DOHH2 (cell line): ENCODE measurements at regions not wholly inside any gene's neighbourhood (a gene's known extent, or its start where the extent isn't known, plus 50 kb on each side); places are given as distances from the start of the nearest gene placed in this dataset.

Experiments
- H3F3A ChIP-seq: fragments of 200-600 bp; sonication (generic), shearing (Covaris generic); 2 replicates; pipeline ENCODE4 v1.6.0; 2016; ENCODE audit warnings: antibody characterized with exemption, mild to moderate bottlenecking; ENCODE audit not compliant: control insufficient read depth, insufficient read depth
- H3K27ac ChIP-seq: fragments of 200-600 bp; sonication (generic); 2 replicates; pipeline ENCODE4 v1.5.1; 2014; ENCODE audit warnings: low read depth, mild to moderate bottlenecking, low read length, moderate library complexity
- H3K27me3 ChIP-seq: fragments of 200-600 bp; sonication (generic); 2 replicates; pipeline ENCODE4 v1.6.1; 2014; ENCODE audit warnings: mild to moderate bottlenecking, low read length, mixed read lengths; ENCODE audit not compliant: control insufficient read depth
- H3K36me3 ChIP-seq: fragments of 200-600 bp; sonication (generic); 2 replicates; pipeline ENCODE4 v1.6.1; 2014; ENCODE audit warnings: mild to moderate bottlenecking, low read length, moderate library complexity, mixed read lengths; ENCODE audit not compliant: control insufficient read depth
- H3K4me1 ChIP-seq: fragments of 200-600 bp; sonication (generic); 2 replicates; pipeline ENCODE4 v1.6.1; 2014; ENCODE audit warnings: mild to moderate bottlenecking, low read length, mixed read lengths; ENCODE audit not compliant: control insufficient read depth
- H3K4me2 ChIP-seq: fragments of 200-600 bp; sonication (generic); 2 replicates; pipeline ENCODE4 v1.6.0; 2014; ENCODE audit warnings: mild to moderate bottlenecking, low read length, moderate library complexity
- H3K4me3 ChIP-seq: fragments of 200-600 bp; sonication (generic); 2 replicates; pipeline ENCODE4 v1.5.1; 2014; ENCODE audit warnings: mild to moderate bottlenecking, low read length, mixed read lengths
- H3K79me2 ChIP-seq: fragments of 200-600 bp; sonication (generic); 2 replicates; pipeline ENCODE4 v1.6.1; 2014; ENCODE audit warnings: mild to moderate bottlenecking, low read length, mixed read lengths; ENCODE audit not compliant: control insufficient read depth
- H3K9me2 ChIP-seq: fragments of 200-600 bp; sonication (generic); replicated peaks from 2 replicates; pipeline ENCODE4 v1.6.1; 2014; ENCODE audit warnings: mild to moderate bottlenecking, low read length, mixed read lengths; ENCODE audit not compliant: control insufficient read depth
- H3K9me3 ChIP-seq: fragments of 200-600 bp; sonication (generic); 2 replicates; pipeline ENCODE4 v1.6.1; 2014; ENCODE audit warnings: antibody characterized with exemption, low read length, mixed read lengths; ENCODE audit not compliant: control insufficient read depth, insufficient read depth
- H4K20me1 ChIP-seq: fragments of 200-600 bp; sonication (generic); 2 replicates; pipeline ENCODE4 v1.6.0; 2014; ENCODE audit warnings: low read depth, mild to moderate bottlenecking, antibody characterized with exemption, low read length, moderate library complexity; ENCODE audit not compliant: control insufficient read depth, insufficient read depth
- CTCF ChIP-seq: fragments of 200-600 bp; sonication (generic); IDR thresholded peaks from one replicate; pipeline ENCODE4 v1.5.1; 2014; ENCODE audit warnings: antibody characterized with exemption, mild to moderate bottlenecking, low read depth, low read length; ENCODE audit not compliant: poor library complexity, severe bottlenecking
- EZH2phosphoT487 ChIP-seq: fragments of 200-600 bp; sonication (generic); IDR thresholded peaks from 2 replicates; pipeline ENCODE4 v1.6.1; 2017; ENCODE audit warnings: borderline replicate concordance, mild to moderate bottlenecking, antibody characterized with exemption, low read length, moderate library complexity, mixed read lengths

GRCh38 chr10:125472010-125472607, 210.9 kb downstream of the TEX36 start:
- no peaks in the 10 kb centered on the region for H4K20me1 ChIP-seq
- no peaks in the 10 kb centered on the region for H3K4me1 ChIP-seq
- H3K79me2 ChIP-seq, result no peaks in the 10 kb centered on the region
- no peaks in the 10 kb centered on the region for H3F3A ChIP-seq
- TF ChIP-seq CTCF (no peak), EZH2phosphoT487 (no peak)
- H3K36me3 ChIP-seq, result no peaks in the 10 kb centered on the region
- H3K4me3 ChIP-seq, result no peak overlapping the region
- no peaks in the 10 kb centered on the region for H3K9me3 ChIP-seq
- no peak overlapping the region for H3K4me2 ChIP-seq
- no peaks in the 10 kb centered on the region for H3K27me3 ChIP-seq
- no peaks in the 10 kb centered on the region for H3K9me2 ChIP-seq
- no peak overlapping the region for H3K27ac ChIP-seq

- H3K36me3 ChIP-seq, result no peaks in the 10 kb centered on the region
- H3K9me3 ChIP-seq, result no peaks in the 10 kb centered on the region
- H3K4me2 ChIP-seq, result no peak overlapping the region
- H3K9me2 ChIP-seq, result no peaks in the 10 kb centered on the region
- TF ChIP-seq CTCF (no peak), EZH2phosphoT487 (no peak)
- H3K27ac ChIP-seq, result no peak overlapping the region
- H3K4me3 ChIP-seq, result no peak overlapping the region
- H3K27me3 ChIP-seq, result no peaks in the 10 kb centered on the region
- H4K20me1 ChIP-seq, result no peaks in the 10 kb centered on the region
- no peaks in the 10 kb centered on the region for H3F3A ChIP-seq
- H3K4me1 ChIP-seq, result no peaks in the 10 kb centered on the region
- H3K79me2 ChIP-seq, result no peaks in the 10 kb centered on the region
Observed at GRCh38 chr10:125468278-125468677, 214.7 kb downstream of the TEX36 start.

- no peak overlapping the region for H3K4me3 ChIP-seq
- no peaks in the 10 kb centered on the region for H4K20me1 ChIP-seq
- TF ChIP-seq EZH2phosphoT487 (no peak), CTCF (no peak)
- no peaks in the 10 kb centered on the region for H3K36me3 ChIP-seq
- no peaks in the 10 kb centered on the region for H3K79me2 ChIP-seq
- no peak overlapping the region for H3K27ac ChIP-seq
- H3K27me3 ChIP-seq, result no peaks in the 10 kb centered on the region
- no peaks in the 10 kb centered on the region for H3K9me3 ChIP-seq
- no peaks in the 10 kb centered on the region for H3K4me1 ChIP-seq
- H3K9me2 ChIP-seq, result no peaks in the 10 kb centered on the region
- H3F3A ChIP-seq, result no peaks in the 10 kb centered on the region
- H3K4me2 ChIP-seq, result no peak overlapping the region
Observed at GRCh38 chr10:125466685-125467084, 216.3 kb downstream of the TEX36 start.
